Vagina (tissue), 2 donors: ENCODE measurements at regions not wholly inside any gene's neighbourhood (a gene's known extent, or its start where the extent isn't known, plus 50 kb on each side); places are given as distances from the start of the nearest gene placed in this dataset.

Source experiments
- POLR2A ChIP-seq, 2 donors: fragments of 450-650 bp; IDR thresholded peaks; one replicate each; pipeline ENCODE4 v1.6.1; 2017; ENCODE audit warnings: antibody characterized with exemption in 2 of 2, mild to moderate bottlenecking in 2 of 2, moderate library complexity in 2 of 2
- TF ChIP-seq, protein P1 (sequence below), 3 experiments: fragments of 450-650 bp in 2 of 3; fragments of 200-600 bp in 1 of 3; sonication (generic) in 1 of 3; IDR thresholded peaks; one replicate each; pipeline ENCODE4 v1.5.1; 2017 to 2019; ENCODE audit warnings: antibody characterized with exemption in 3 of 3, mild to moderate bottlenecking in 2 of 3, moderate library complexity in 2 of 3

DNA sequence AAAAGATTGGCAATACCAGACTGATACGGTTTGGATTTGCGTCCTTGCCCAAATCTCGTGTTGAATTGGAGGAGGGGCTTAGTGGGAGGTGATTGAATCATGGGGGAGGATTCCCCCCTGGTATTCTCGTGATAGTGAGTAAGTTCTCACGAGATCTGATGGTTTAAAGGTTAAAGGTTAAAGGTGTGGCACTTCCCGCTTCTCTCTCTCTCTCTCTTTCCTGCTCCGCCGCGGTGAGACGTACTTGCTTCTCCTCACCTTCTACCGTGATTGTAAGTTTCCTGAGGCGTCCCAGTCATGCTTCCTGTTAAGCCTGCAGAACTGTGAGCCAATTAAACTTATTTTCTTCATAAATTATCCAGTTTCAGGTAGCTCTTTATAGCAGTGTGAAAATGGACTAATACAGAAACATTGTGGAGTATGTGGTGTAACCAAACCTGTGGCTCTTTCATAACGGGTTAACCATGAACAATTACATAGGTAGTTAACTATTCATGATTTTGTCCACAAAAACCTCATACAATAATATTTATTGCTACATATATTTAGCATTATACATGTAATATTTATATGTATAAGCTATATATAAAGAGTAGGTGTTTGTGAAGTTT is 107.5 kb downstream of the ANXA1 start:
- TF ChIP-seq, protein P1, sequence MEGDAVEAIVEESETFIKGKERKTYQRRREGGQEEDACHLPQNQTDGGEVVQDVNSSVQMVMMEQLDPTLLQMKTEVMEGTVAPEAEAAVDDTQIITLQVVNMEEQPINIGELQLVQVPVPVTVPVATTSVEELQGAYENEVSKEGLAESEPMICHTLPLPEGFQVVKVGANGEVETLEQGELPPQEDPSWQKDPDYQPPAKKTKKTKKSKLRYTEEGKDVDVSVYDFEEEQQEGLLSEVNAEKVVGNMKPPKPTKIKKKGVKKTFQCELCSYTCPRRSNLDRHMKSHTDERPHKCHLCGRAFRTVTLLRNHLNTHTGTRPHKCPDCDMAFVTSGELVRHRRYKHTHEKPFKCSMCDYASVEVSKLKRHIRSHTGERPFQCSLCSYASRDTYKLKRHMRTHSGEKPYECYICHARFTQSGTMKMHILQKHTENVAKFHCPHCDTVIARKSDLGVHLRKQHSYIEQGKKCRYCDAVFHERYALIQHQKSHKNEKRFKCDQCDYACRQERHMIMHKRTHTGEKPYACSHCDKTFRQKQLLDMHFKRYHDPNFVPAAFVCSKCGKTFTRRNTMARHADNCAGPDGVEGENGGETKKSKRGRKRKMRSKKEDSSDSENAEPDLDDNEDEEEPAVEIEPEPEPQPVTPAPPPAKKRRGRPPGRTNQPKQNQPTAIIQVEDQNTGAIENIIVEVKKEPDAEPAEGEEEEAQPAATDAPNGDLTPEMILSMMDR (IDR thresholded peaks at IDR 0.05): no peak
- TF ChIP-seq POLR2A (IDR thresholded peaks at IDR 0.05): no peak
